ENCODE measurements at regions not wholly inside any gene's neighbourhood (a gene's known extent, or its start where the extent isn't known, plus 50 kb on each side); places are given as distances from the start of the nearest gene placed in this dataset.

DNA sequence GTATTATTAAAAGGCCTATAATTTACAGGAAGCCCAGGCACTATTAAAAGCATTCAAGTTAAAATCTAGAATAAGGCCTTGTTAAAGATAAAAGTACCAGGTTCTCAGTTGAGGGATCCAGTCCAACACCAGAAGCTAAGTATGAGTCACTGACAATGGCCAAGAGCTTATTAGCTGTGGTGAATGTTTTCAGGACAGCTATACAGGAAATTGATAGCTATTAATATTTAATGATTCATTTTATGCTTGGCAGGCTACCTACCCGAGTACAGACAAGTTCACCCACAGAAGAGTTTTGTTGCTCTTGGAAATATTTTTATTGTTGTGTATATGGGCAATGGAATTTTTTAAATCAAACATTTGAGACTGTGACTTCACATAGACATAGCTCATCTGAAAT is 729.6 kb upstream of the ZNF804A start:
- no peaks in the 10 kb centered on the region for H3K9me3 ChIP-seq (ENCODE audit: control insufficient read depth in 2 of 3, insufficient read depth in 1 of 3, low read length in 3 of 3)
- H3K36me3 ChIP-seq (ENCODE audit: control insufficient read depth in 2 of 3, insufficient read depth in 3 of 3, low read length in 3 of 3): no peaks in the 10 kb centered on the region
- no peak overlapping the region for H3K4me3 ChIP-seq (ENCODE audit: low read length in 3 of 3)
- H3K9ac ChIP-seq (ENCODE audit: low read length in 3 of 3): no peak overlapping the region
- FAIRE-seq (no peak), DNase-seq (no peak)
- TF ChIP-seq, protein P1, sequence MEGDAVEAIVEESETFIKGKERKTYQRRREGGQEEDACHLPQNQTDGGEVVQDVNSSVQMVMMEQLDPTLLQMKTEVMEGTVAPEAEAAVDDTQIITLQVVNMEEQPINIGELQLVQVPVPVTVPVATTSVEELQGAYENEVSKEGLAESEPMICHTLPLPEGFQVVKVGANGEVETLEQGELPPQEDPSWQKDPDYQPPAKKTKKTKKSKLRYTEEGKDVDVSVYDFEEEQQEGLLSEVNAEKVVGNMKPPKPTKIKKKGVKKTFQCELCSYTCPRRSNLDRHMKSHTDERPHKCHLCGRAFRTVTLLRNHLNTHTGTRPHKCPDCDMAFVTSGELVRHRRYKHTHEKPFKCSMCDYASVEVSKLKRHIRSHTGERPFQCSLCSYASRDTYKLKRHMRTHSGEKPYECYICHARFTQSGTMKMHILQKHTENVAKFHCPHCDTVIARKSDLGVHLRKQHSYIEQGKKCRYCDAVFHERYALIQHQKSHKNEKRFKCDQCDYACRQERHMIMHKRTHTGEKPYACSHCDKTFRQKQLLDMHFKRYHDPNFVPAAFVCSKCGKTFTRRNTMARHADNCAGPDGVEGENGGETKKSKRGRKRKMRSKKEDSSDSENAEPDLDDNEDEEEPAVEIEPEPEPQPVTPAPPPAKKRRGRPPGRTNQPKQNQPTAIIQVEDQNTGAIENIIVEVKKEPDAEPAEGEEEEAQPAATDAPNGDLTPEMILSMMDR (IDR thresholded peaks at IDR 0.05; ENCODE audit: borderline replicate concordance, extremely low read depth, insufficient read depth): no peak
- H3K27me3 ChIP-seq (ENCODE audit: control insufficient read depth, insufficient read depth, low read length): no peaks in the 10 kb centered on the region
- intact Hi-C loops (cut with DNase I): no loop called here
- no peak overlapping the region for H3K27ac ChIP-seq (ENCODE audit: low read depth in 2 of 2, low read length in 2 of 2)
- H3K4me1 ChIP-seq (ENCODE audit: control insufficient read depth in 2 of 3, insufficient read depth in 2 of 3, low read depth in 1 of 3, low read length in 3 of 3): no peaks in the 10 kb centered on the region

DNA sequence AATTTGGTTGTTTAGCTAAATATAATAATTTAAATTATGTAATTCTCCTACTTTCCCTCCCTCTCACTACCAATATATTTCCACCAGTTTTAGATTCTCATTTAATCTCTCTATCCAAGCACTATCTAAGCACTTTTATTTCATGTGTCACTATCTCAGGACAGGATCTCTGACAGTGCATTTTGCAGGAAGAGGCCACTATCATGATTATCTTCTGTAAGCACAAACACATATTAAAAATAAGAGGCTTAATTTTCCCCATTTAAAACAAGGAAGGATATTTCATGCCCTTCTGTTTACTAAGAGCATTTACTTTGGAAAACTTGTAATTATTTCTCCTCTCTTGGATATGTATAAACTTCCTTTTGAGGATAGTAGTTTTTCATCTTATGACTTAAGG is 726.2 kb upstream of the ZNF804A start:
- no peaks in the 10 kb centered on the region for H3K36me3 ChIP-seq (ENCODE audit: control insufficient read depth in 2 of 3, insufficient read depth in 3 of 3, low read length in 3 of 3)
- H3K27me3 ChIP-seq (ENCODE audit: control insufficient read depth, insufficient read depth, low read length): no peaks in the 10 kb centered on the region
- no peaks in the 10 kb centered on the region for H3K9me3 ChIP-seq (ENCODE audit: control insufficient read depth in 2 of 3, insufficient read depth in 1 of 3, low read length in 3 of 3)
- FAIRE-seq (no peak), DNase-seq (no peak)
- H3K27ac ChIP-seq (ENCODE audit: low read depth in 2 of 2, low read length in 2 of 2): no peak overlapping the region
- H3K4me1 ChIP-seq (ENCODE audit: control insufficient read depth in 2 of 3, insufficient read depth in 2 of 3, low read depth in 1 of 3, low read length in 3 of 3): no peaks in the 10 kb centered on the region
- no peak overlapping the region for H3K9ac ChIP-seq (ENCODE audit: low read length in 3 of 3)
- intact Hi-C loops (cut with DNase I): no loop called here
- TF ChIP-seq, protein P1 (IDR thresholded peaks at IDR 0.05; ENCODE audit: borderline replicate concordance, extremely low read depth, insufficient read depth): no peak
- no peak overlapping the region for H3K4me3 ChIP-seq (ENCODE audit: low read length in 3 of 3)

DNA sequence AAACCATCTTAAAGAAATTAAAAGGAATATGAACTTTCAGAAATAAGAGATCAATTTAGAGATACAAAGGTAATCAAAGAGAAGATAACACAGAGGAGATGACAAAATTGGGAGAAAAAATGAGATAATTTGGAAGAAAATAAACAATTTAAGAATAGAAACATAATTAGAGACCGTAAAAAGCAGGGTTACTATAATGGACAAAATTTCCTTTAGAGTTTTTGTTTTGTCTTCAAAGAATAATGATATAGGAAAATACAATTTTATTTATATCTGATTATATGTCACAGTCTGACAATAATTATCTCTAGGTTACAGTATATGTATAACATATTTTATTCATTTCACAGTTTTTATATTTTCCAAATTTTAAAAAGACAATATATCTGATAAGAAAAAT is 716.4 kb upstream of the ZNF804A start:
- H3K27ac ChIP-seq (ENCODE audit: low read depth in 2 of 2, low read length in 2 of 2): no peak overlapping the region
- DNase-seq: no peak
- no peaks in the 10 kb centered on the region for H3K4me1 ChIP-seq (ENCODE audit: control insufficient read depth in 2 of 3, insufficient read depth in 2 of 3, low read depth in 1 of 3, low read length in 3 of 3)
- FAIRE-seq: peak; percentile 75
- H3K9me3 ChIP-seq (ENCODE audit: control insufficient read depth in 2 of 3, insufficient read depth in 1 of 3, low read length in 3 of 3): peaks cover 0 to 3% (median 0%) of the 10 kb centered on the region in 3 donors
- TF ChIP-seq, protein P1 (IDR thresholded peaks at IDR 0.05; ENCODE audit: borderline replicate concordance, extremely low read depth, insufficient read depth): no peak
- H3K36me3 ChIP-seq (ENCODE audit: control insufficient read depth in 2 of 3, insufficient read depth in 3 of 3, low read length in 3 of 3): no peaks in the 10 kb centered on the region
- H3K27me3 ChIP-seq (ENCODE audit: control insufficient read depth, insufficient read depth, low read length): no peaks in the 10 kb centered on the region
- H3K4me3 ChIP-seq (ENCODE audit: low read length in 3 of 3): no peak overlapping the region
- no peak overlapping the region for H3K9ac ChIP-seq (ENCODE audit: low read length in 3 of 3)
- intact Hi-C loops (cut with DNase I): no loop called here

DNA sequence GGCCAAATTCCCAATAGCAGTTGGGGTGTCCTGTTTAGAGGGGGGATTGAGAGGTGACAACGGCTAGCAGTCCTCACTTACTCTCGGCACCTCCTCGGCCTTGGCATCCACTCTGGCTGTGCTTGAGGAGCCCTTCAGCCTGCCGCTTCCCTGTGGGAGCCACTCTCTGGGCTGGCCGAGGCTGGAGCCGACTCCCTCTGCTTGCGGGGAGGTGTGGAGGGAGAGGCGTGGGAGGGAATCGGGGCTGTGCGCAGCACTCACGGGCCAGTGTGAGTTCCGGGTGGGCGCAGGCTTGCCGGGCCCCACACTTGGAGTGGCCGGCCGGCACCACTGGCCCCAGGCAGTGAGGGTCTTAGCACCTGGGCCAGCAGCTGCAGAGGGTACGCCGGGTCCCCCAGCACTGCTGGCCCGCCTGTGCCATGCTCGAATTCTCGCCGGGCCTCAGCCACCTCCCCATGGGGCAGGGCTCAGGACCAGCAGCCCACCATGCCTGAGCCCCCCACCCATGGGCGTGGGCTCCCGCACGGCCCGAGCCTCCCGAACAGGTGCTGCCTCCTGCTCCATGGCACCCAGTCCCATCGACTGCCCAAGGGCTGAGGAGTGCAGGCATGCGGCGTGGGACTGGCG is 705.9 kb upstream of the ZNF804A start:
- Histone ChIP-seq H3K4me3 (ENCODE audit: low read length in 3 of 3) (no peak overlapping the region), H3K9me3 (ENCODE audit: control insufficient read depth in 2 of 3, insufficient read depth in 1 of 3, low read length in 3 of 3) (no peaks in the 10 kb centered on the region), H3K27me3 (ENCODE audit: control insufficient read depth, insufficient read depth, low read length) (no peaks in the 10 kb centered on the region), H3K27ac (ENCODE audit: low read depth in 2 of 2, low read length in 2 of 2) (no peak overlapping the region), H3K36me3 (ENCODE audit: control insufficient read depth in 2 of 3, insufficient read depth in 3 of 3, low read length in 3 of 3) (no peaks in the 10 kb centered on the region), H3K4me1 (ENCODE audit: control insufficient read depth in 2 of 3, insufficient read depth in 2 of 3, low read depth in 1 of 3, low read length in 3 of 3) (no peaks in the 10 kb centered on the region), H3K9ac (ENCODE audit: low read length in 3 of 3) (no peak overlapping the region)
- intact Hi-C loops (cut with DNase I): no loop called here
- TF ChIP-seq, protein P1 (IDR thresholded peaks at IDR 0.05; ENCODE audit: borderline replicate concordance, extremely low read depth, insufficient read depth): no peak
- FAIRE-seq (no peak), DNase-seq (peak in 1 of 5 donors; percentile 69)
